HG02884 (cell line): ENCODE measurements at regions not wholly inside any gene's neighbourhood (a gene's known extent, or its start where the extent isn't known, plus 50 kb on each side); places are given as distances from the start of the nearest gene placed in this dataset.

Experiments used
- ATAC-seq: cut with Tn5 transposase; IDR thresholded peaks from one replicate; pipeline ENCODE4 v1.9.1; 2021; ENCODE audit warnings: mild to moderate bottlenecking, moderate library complexity; ENCODE audit not compliant: unreplicated experiment

DNA sequence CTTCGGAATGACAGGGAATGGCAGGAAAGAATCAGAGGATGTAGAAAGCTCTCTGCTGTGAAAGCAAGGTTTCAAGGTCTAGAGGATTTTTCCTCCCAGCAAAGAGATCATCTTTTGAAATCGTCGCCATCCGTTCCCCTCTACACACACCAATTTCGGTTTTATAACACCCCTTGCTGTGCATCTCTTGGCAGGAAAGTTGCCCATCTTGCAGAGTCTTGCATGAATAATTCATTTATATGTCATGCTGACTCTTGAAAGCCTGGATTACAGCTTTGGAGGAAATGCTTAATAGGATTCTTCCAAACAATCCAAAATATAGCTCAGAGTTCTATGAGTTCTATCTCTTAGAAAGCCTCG, 262.7 kb downstream of the CHL1 start:
- ATAC-seq = no peak

GRCh38 chr3:461006-461405, 264.4 kb downstream of the CHL1 start:
- no peak for ATAC-seq

GRCh38 chr3:462851-463250, 266.3 kb downstream of the CHL1 start:
- ATAC-seq = no peak

DNA sequence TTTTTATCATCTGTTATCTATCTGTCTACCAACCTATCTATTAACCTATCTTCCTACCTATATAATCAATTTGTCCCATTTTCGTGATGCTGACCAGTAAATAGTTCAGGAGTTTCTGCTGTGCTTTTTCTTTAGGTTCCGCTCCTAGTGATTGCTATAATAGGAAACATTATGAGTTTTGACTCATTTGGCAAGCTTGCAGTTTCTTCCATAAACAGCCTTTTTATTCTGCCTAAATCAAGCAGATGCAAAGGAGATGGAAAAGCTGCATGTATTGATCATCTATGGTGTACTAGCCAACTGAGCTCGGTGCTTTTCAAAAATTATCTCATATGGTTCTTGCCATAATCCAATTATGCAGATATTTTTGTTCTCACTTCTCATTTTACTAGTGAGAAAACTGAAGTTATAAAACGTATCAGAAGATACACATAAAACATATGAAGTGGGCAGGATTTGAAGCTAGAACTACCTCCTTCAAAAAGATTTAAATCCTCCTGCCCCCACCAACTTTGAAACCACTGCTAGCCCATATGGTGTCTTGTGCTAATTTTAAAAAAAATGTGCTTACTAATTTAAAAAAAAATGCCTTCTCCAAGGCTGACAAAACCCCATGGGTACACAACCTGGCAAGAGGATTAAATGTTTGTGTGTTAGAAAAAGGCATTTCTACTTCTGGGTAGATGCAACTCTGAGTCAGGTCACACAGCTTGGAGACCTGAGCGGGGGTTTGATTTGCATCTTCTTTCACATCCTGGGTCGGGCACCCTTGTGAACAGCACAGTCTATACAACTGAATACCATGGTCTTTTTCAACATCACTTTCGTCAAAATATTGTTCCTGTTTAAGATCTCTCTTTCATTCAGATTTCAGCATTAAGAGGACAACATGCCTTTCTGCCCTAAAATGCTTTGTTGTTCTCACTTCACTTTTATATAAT, 267.0 kb downstream of the CHL1 start:
- ATAC-seq = peak; percentile 97

GRCh38 chr3:464255-464654, 267.7 kb downstream of the CHL1 start:
- no peak for ATAC-seq

- peak; percentile 28 for ATAC-seq
These were observed 271.6 kb downstream of the CHL1 start for GRCh38 chr3:468172-468571.

DNA sequence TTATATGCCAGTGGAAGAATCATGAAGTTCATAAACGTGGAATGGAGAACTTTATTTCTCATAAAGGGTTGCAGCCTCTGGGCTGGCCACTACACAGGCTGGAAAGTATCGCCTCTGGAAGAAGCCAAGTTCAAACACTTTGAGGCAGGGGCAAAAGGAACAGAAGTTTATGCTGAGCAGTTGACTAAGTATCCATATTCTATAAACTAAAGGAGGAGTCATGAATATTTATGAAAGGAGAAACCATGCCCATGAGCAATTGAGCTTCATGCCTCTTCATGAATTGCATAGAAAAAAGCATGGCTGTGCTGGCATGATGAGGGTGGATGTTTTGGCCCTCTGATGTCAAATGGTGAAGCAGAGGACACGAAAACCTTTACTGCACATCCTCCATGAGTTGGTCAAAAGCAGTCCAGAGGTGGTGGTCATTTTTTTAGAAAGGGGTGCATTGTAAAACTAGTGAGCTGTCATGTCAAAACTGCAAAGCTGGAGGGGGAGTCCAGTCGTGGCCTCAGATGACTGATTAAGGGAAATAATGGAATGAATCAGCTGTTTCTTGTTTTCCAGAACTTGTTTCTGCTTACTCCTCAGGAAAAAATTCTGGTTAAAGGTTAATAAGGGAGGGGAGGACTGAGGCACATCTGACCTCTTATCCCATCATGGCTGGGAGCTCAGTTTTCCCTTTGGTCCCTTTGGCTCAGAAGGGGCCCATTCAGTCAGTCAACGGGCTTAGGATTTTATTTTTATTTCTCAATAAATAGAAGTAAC, 276.7 kb downstream of the CHL1 start:
- no peak for ATAC-seq

DNA sequence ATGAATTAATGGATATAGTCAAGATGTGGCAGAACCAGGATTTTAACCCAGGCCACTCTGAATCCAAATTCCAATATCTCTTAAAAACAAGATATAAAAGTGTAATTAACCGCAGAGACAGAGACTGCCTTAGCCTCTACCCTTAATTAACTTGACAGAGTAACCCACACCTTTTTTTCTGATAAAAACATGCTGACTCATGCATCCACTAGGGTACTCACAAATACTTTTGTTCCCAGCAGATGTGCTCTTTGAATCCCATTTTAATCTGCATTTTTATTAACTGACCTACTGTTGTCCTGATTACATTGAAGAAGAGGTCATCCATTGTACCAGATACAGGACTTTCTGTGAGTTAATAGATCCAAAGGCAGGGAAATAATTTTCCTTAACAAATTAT, 278.3 kb downstream of the CHL1 start:
- ATAC-seq = no peak

DNA sequence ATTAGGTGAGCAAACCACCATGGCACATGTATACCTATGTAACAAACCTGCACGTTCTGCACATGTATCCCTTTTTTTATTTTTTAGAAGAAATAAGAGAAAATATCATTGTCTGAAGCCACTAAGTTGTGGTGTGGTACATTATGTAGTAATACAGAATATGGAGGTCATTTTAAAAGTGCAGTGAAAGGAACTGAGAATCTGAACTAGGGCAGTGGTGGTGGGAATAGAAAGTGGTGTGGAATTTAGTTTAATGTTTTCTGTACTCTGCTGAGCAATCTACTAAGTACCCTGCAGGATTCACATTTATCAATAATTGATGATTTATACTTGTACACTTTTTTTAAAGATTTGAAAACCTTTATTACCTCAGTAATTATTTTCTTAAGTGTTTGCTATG, 283.5 kb downstream of the CHL1 start:
- peak; percentile 47 for ATAC-seq

GRCh38 chr3:481111-481510, 284.5 kb downstream of the CHL1 start:
- ATAC-seq = no peak

- no peak for ATAC-seq
These were observed 285.1 kb downstream of the CHL1 start for GRCh38 chr3:481680-482079.

DNA sequence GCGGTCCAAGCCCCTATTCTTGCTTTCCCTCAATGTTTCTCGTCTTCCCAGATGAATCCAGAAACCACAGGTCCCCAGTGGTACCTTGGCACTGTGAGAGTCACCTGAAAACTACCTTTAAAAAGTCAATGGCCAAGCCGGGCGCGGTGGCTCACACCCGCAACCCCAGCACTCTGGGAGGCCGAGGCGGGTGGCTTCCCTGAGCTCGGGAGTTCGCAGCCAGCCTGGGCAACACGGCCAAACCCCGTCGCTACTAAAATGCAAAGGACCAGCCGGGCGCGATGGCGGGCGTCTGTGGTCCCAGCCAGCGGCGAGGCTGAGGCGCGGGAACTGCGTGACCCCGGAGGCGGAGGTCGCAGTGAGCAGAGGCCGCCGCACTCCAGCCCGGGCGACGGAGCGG, 285.9 kb downstream of the CHL1 start:
- no peak for ATAC-seq

GRCh38 chr3:484341-484740, 287.8 kb downstream of the CHL1 start:
- ATAC-seq = no peak

DNA sequence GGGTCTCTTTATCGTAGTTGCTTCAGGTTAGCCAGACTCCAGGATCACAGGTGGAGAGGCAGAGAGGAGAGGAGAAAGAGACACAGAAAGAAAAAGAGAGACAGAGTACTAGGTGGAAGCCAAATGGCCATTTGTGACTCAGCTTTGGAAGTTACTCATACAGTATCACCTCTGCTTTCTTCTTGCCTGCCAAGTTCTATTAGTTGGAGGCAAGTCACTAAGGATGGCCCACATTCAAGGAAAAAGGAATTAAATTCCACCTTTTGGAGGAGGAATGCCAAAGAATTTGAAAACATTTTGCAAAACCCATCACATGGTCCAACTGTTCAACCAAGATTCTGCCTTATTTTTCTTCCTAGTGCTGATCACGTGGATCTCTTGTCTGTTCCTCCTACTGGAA, 291.1 kb downstream of the CHL1 start:
- no peak for ATAC-seq

- ATAC-seq = no peak
These were observed 296.2 kb downstream of the CHL1 start for GRCh38 chr3:492586-493316.

DNA sequence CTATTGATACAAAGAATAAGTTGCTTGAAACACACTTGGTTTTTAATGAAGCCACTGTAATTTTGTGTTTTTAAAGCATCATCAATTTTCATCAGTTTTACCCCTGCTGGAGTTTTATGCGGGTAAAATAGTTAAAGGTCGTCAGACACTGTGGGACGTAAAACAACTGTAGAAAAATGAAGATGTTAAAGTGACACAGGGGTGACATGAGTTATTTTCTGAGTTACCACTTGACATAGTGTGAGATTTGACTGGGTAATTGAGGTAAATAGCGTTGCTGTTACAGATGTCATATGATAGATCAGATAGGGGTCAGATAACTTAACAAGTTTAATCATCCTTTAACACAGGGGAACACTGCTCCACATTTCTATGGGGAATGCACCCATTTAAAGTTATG, 297.6 kb downstream of the CHL1 start:
- no peak for ATAC-seq

DNA sequence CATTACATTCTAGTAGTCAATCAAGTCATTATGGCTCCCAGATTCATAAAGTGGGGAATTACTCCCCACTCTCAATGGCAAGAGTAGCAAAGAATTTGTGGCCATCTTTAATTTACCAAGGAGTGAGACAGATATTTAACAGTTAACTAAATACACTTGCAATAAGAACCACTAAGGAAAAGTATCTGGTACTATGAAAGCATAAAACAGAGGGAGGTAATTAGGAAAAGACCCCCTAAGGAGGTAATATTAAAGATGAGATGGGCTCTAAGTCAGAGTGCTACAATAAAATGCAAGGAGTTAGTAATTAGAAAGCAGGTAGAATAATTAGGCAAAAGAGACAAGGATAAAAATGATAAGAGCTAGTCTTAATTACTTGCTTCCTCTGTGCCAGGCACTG, 301.9 kb downstream of the CHL1 start:
- no peak for ATAC-seq

DNA sequence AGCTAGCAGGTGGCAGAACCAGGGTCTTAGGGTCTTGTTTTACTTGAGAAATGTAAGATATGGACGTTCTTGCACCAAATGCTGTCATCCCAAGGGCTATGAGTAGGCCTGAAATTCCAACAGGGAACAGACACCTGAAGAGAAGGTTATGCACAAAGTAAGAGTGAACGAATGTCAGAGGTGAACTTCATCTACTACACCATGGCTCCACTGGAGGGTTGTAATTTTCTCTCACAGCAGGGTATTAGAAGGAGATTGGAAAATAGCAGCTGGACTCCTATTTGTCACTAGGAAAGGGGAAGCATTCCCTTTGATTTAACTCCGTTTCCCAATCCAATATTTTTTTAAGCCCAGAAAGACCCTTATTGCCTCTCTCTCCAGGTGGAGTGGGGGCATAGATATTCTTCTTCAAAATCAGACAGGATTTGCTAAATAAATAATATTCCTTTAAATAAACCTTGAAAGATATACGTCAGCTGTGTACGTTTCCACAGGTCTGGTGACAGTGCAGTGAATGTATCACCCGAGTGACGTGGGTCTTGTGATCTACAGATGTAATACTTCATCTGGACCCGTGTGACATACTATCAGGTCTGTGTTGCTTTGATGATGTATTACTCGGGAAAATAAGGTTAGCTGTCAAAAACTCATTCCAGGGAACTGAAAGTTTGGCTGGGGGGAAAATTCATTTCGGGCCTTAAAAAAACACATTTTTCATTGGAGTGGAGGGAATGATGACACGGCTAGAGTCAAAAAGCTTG, 302.6 kb downstream of the CHL1 start:
- ATAC-seq = no peak

DNA sequence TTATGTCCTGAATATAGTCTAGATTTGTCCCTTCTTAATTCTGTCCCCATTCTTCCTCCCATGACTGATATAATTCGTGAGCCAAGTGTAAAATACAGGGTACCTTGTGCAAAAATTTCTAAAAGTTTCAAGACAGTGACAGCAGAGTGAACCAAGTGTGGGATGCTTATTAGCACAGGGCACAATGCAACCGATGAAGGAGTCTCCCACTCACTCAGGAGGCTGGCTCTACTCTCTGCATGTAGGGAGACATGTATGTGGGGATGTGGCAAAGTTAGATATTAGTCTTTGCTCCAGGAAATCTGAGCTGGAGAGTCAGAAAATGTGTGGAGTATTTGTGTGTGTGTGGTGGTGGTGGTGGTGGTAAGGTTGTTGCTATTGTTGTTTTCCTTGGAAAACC, 305.9 kb downstream of the CHL1 start:
- ATAC-seq = no peak

DNA sequence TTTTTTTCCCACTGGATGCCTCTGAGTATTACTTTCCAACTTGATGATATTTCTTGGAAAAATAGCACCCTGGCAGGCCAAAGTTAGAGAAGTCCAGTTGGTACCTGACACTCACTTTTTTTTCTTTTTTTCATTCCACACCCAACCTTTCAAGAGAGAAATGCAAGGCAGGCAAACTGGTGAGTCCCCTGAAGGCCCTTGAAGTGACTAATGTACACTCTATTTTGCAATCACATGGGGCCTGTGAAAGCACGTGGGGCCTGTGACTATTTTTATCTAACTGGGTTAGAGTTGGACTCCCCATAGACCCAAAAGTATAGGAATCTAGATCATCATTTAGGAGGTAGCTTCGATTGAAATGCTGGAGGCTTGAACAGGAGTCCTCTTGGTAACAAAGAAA, 316.7 kb downstream of the CHL1 start:
- no peak for ATAC-seq

DNA sequence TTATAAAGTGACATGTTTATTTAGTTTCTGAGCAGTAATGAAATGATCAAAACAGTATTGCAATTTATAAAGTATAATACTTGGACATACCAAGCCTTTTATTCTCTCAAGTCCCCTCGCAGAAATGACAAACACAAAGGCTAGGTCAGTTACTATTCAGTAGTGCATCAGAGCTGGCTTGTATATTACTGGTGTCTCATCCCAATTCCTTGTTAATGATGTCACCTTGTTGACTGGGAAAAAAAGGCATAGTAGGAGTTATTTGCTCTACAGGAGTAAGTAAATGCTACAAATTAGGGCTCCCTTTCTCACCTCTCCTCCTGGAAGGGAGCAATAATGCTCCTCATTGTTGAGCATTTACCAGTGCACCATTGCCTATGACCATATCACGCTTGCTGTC, 317.6 kb downstream of the CHL1 start:
- ATAC-seq = no peak
